H9 (cell line): ENCODE measurements at regions not wholly inside any gene's neighbourhood (a gene's known extent, or its start where the extent isn't known, plus 50 kb on each side); places are given as distances from the start of the nearest gene placed in this dataset.

Experiments used
- DNase-seq: peaks from one replicate; pipeline ENCODE4 v3.0.0-alpha.2; 2017
- H2AFZ ChIP-seq: one replicate; pipeline ENCODE4 v1.6.1; 2013; ENCODE audit warnings: mild to moderate bottlenecking, low read length, control low read depth, moderate library complexity
- H2AK5ac ChIP-seq: 2 replicates; pipeline ENCODE4 v1.6.1; 2013; ENCODE audit warnings: low read length, control low read depth, mixed read lengths; ENCODE audit not compliant: insufficient read length
- H2BK120ac ChIP-seq: one replicate; pipeline ENCODE4 v1.6.1; 2013; ENCODE audit warnings: low read depth, mild to moderate bottlenecking, low read length, control low read depth, inconsistent platforms; ENCODE audit not compliant: poor library complexity, severe bottlenecking
- H2BK12ac ChIP-seq: 2 replicates; pipeline ENCODE4 v1.6.1; 2013; ENCODE audit warnings: low read length, control low read depth, mixed read lengths, low read depth; ENCODE audit not compliant: insufficient read length
- H2BK15ac ChIP-seq: 2 replicates; pipeline ENCODE4 v1.6.1; 2013; ENCODE audit warnings: low read depth, low read length, control low read depth
- H2BK20ac ChIP-seq: one replicate; pipeline ENCODE4 v1.6.1; 2013; ENCODE audit warnings: low read depth, mild to moderate bottlenecking, low read length, control low read depth, inconsistent platforms; ENCODE audit not compliant: poor library complexity, severe bottlenecking
- H2BK5ac ChIP-seq: 2 replicates; pipeline ENCODE4 v1.6.1; 2013; ENCODE audit warnings: low read length, control low read depth, mixed read lengths; ENCODE audit not compliant: insufficient read length
- H3K14ac ChIP-seq: 2 replicates; pipeline ENCODE4 v1.6.1; 2013; ENCODE audit warnings: low read length, control low read depth; ENCODE audit not compliant: insufficient read depth
- H3K18ac ChIP-seq: 2 replicates; pipeline ENCODE4 v1.6.1; 2013; ENCODE audit warnings: low read depth, mild to moderate bottlenecking, mixed read lengths, low read length, control low read depth; ENCODE audit not compliant: insufficient read length
- H3K23ac ChIP-seq: 2 replicates; pipeline ENCODE4 v1.6.1; 2013; ENCODE audit warnings: low read length, control low read depth, mixed read lengths, low read depth; ENCODE audit not compliant: insufficient read length
- H3K23me2 ChIP-seq: 2 replicates; pipeline ENCODE4 v1.6.1; 2013; ENCODE audit warnings: low read depth, mild to moderate bottlenecking, mixed read lengths, low read length, control low read depth; ENCODE audit not compliant: insufficient read length, poor library complexity, severe bottlenecking
- H3K27ac ChIP-seq: 2 replicates; pipeline ENCODE4 v1.5.1; 2013; ENCODE audit warnings: low read length, control low read depth, mixed read lengths, low read depth; ENCODE audit not compliant: insufficient read length
- H3K27me3 ChIP-seq: 2 replicates; pipeline ENCODE4 v1.6.1; 2013; ENCODE audit warnings: low read length, control low read depth, inconsistent platforms; ENCODE audit not compliant: insufficient read depth
- H3K4ac ChIP-seq: 2 replicates; pipeline ENCODE4 v1.6.1; 2013; ENCODE audit warnings: low read depth, mild to moderate bottlenecking, control low read depth, inconsistent platforms, low read length, moderate library complexity
- H3K4me1 ChIP-seq: 2 replicates; pipeline ENCODE4 v1.6.1; 2013; ENCODE audit warnings: low read length, control low read depth, inconsistent platforms; ENCODE audit not compliant: insufficient read depth
- H3K4me2 ChIP-seq: 2 replicates; pipeline ENCODE4 v1.6.1; 2013; ENCODE audit warnings: low read length, control low read depth, mixed read lengths; ENCODE audit not compliant: insufficient read length, insufficient read depth
- H3K56ac ChIP-seq: 2 replicates; pipeline ENCODE4 v1.6.1; 2013; ENCODE audit warnings: low read depth, mild to moderate bottlenecking, mixed read lengths, low read length, control low read depth; ENCODE audit not compliant: insufficient read length
- H3K79me1 ChIP-seq: 2 replicates; pipeline ENCODE4 v1.6.1; 2013; ENCODE audit warnings: low read depth, mild to moderate bottlenecking, moderate library complexity, low read length, control low read depth, inconsistent platforms; ENCODE audit not compliant: insufficient read depth, poor library complexity, severe bottlenecking
- H3K79me2 ChIP-seq: 2 replicates; pipeline ENCODE4 v1.6.1; 2013; ENCODE audit warnings: low read length, control low read depth, inconsistent platforms; ENCODE audit not compliant: insufficient read depth
- H3K9ac ChIP-seq: 2 replicates; pipeline ENCODE4 v1.6.1; 2013; ENCODE audit warnings: low read length, control low read depth, mixed read lengths; ENCODE audit not compliant: insufficient read length; ENCODE audit errors: extremely low read depth
- H3K9me3 ChIP-seq: one replicate; pipeline ENCODE4 v1.6.1; 2013; ENCODE audit warnings: low read depth, low read length, inconsistent platforms; ENCODE audit not compliant: control insufficient read depth
- H3T11ph ChIP-seq: one replicate; pipeline ENCODE4 v1.6.1; 2013; ENCODE audit warnings: mild to moderate bottlenecking, low read length, control low read depth, inconsistent platforms
- H4K20me1 ChIP-seq: one replicate; pipeline ENCODE4 v1.6.1; 2013; ENCODE audit not compliant: control insufficient read depth, insufficient read length, insufficient read depth
- H4K5ac ChIP-seq: 2 replicates; pipeline ENCODE4 v1.6.1; 2013; ENCODE audit warnings: low read depth, mild to moderate bottlenecking, mixed read lengths, low read length, control low read depth; ENCODE audit not compliant: insufficient read length
- H4K8ac ChIP-seq: replicated peaks from 2 replicates; pipeline ENCODE4 v1.6.1; 2013; ENCODE audit warnings: low read length, control low read depth, mixed read lengths, low read depth; ENCODE audit not compliant: insufficient read length
- H4K91ac ChIP-seq: 2 replicates; pipeline ENCODE4 v1.6.1; 2013; ENCODE audit warnings: low read depth, mild to moderate bottlenecking, moderate library complexity, mixed read lengths, low read length, control low read depth; ENCODE audit not compliant: insufficient read length
- H3K27ac Mint-ChIP-seq, 3 experiments: 2 replicates in 2 of 3; 3 replicates in 1 of 3; pipeline ENCODE4 v1.8.0; 2020 to 2021; ENCODE audit warnings: mixed read lengths in 3 of 3, mild to moderate bottlenecking in 1 of 3, moderate library complexity in 1 of 3
- H3K27me3 Mint-ChIP-seq: 2 replicates; pipeline ENCODE4 v1.8.0; 2021; ENCODE audit warnings: low read depth, mild to moderate bottlenecking, moderate library complexity, mixed read lengths
- H3K36me3 Mint-ChIP-seq, 3 experiments: 2 replicates in 2 of 3; 3 replicates in 1 of 3; pipeline ENCODE4 v1.8.0; 2020 to 2021; ENCODE audit warnings: low read depth in 3 of 3, mixed read lengths in 3 of 3; ENCODE audit not compliant: insufficient read depth in 1 of 3
- H3K4me1 Mint-ChIP-seq, 2 experiments: 2 replicates each; pipeline ENCODE4 v1.8.0; 2020; ENCODE audit warnings: mixed read lengths in 2 of 2
- H3K4me3 Mint-ChIP-seq, 2 experiments: 2 replicates in 1 of 2; 3 replicates in 1 of 2; pipeline ENCODE4 v1.8.0; 2020 to 2021; ENCODE audit warnings: mild to moderate bottlenecking in 2 of 2, mixed read lengths in 2 of 2, moderate library complexity in 1 of 2
- H3K9me3 Mint-ChIP-seq, 2 experiments: 2 replicates in 1 of 2; 3 replicates in 1 of 2; pipeline ENCODE4 v1.8.0; 2020; ENCODE audit warnings: mild to moderate bottlenecking in 2 of 2, mixed read lengths in 2 of 2, moderate library complexity in 1 of 2
- CTCF ChIP-seq: fragments of 200-600 bp; sonication (generic); conservative IDR thresholded peaks from 3 replicates; pipeline ENCODE4 v1.8.0; 2021; ENCODE audit warnings: antibody characterized with exemption, mild to moderate bottlenecking
- WGBS: extraction: QIAGEN DNeasy Blood & Tissue Kit; methylation state at CpG from one replicate; pipeline ENCODE4 v1.1.7; 2013; ENCODE audit warnings: missing lambda C conversion rate, low lambda C conversion rate, mixed read lengths; ENCODE audit not compliant: insufficient read length; ENCODE audit errors: extremely low coverage; 5-methylcytosine and 5-hydroxymethylcytosine counted together

GRCh38 chr12:74732826-74733225 lies 195.2 kb downstream of the ATXN7L3B start:
- Mint-ChIP-seq H3K27ac (no peak overlapping the region), H3K9me3 (no peaks in the 10 kb centered on the region), H3K36me3 (no peaks in the 10 kb centered on the region), H3K4me3 (no peak overlapping the region), H3K4me1 (no peaks in the 10 kb centered on the region), H3K27me3 (no peaks in the 10 kb centered on the region; the same call in 1 of the 2 replicates)
- no peaks in the 10 kb centered on the region for H3K23me2 ChIP-seq
- no peak overlapping the region for H2BK15ac ChIP-seq
- H3K4me1 ChIP-seq = no peaks in the 10 kb centered on the region
- no peak overlapping the region for H3K4ac ChIP-seq
- no peak for TF ChIP-seq CTCF
- H3K23ac ChIP-seq = no peak overlapping the region
- H4K5ac ChIP-seq = no peak overlapping the region
- no peak for DNase-seq
- H2BK120ac ChIP-seq = no peak overlapping the region
- no peak overlapping the region for H3K14ac ChIP-seq
- H3K27me3 ChIP-seq = no peaks in the 10 kb centered on the region
- H3K9ac ChIP-seq = no peak overlapping the region
- H3K79me2 ChIP-seq = no peaks in the 10 kb centered on the region
- no peak overlapping the region for H2AK5ac ChIP-seq
- WGBS = no CpG with 5 or more reads among the region's 5 CpGs
- H3K18ac ChIP-seq = no peak overlapping the region
- no peak overlapping the region for H2AFZ ChIP-seq
- H2BK20ac ChIP-seq = no peak overlapping the region
- no peaks in the 10 kb centered on the region for H3K9me3 ChIP-seq
- H4K8ac ChIP-seq = no peak overlapping the region
- H3K79me1 ChIP-seq = no peaks in the 10 kb centered on the region
- H2BK12ac ChIP-seq = no peak overlapping the region
- no peak overlapping the region for H3K56ac ChIP-seq
- no peak overlapping the region for H4K91ac ChIP-seq
- no peak overlapping the region for H2BK5ac ChIP-seq
- H3K4me2 ChIP-seq = no peak overlapping the region
- H3K27ac ChIP-seq = no peak overlapping the region
- no peaks in the 10 kb centered on the region for H4K20me1 ChIP-seq
- no peak overlapping the region for H3T11ph ChIP-seq
